GM12878 (cell line): ENCODE measurements at regions not wholly inside any gene's neighbourhood (a gene's known extent, or its start where the extent isn't known, plus 50 kb on each side); places are given as distances from the start of the nearest gene placed in this dataset.

Experiments
- CTCF ChIP-seq, 3 experiments: IDR thresholded peaks in 2 of 3; conservative IDR thresholded peaks in 1 of 3; 2 replicates each; pipeline ENCODE4 v1.5.1; 2011; ENCODE audit warnings: low read depth in 3 of 3, low read length in 3 of 3, mild to moderate bottlenecking in 3 of 3, control low read depth in 2 of 3, moderate library complexity in 2 of 3, inconsistent platforms in 1 of 3, mixed read lengths in 1 of 3; ENCODE audit not compliant: control insufficient read depth in 2 of 3, insufficient read depth in 1 of 3; ENCODE audit errors: extremely low read depth in 1 of 3
- EP300 ChIP-seq, 2 experiments: fragments of 150-350 bp in 1 of 2; IDR thresholded peaks; 2 replicates each; pipeline ENCODE4 v1.6.1; 2011 to 2012; ENCODE audit warnings: low read depth in 2 of 2, low read length in 2 of 2, borderline replicate concordance in 1 of 2, improper control_type of control experiment in 1 of 2, inconsistent platforms in 1 of 2; ENCODE audit not compliant: control insufficient read depth in 1 of 2
- MXI1 ChIP-seq: fragments of 150-350 bp; IDR thresholded peaks from 2 replicates; pipeline ENCODE4 v1.6.1; 2011; ENCODE audit warnings: low read depth, mild to moderate bottlenecking, inconsistent platforms, low read length, improper control_type of control experiment
- SMAD1 ChIP-seq: fragments of 450-650 bp; IDR thresholded peaks from 2 replicates; pipeline ENCODE4 v1.6.1; 2018; ENCODE audit warnings: mild to moderate bottlenecking, low read depth; ENCODE audit not compliant: partially characterized antibody
- ZNF24 ChIP-seq: fragments of 450-650 bp; IDR thresholded peaks from 2 replicates; pipeline ENCODE4 v1.6.1; 2017; ENCODE audit warnings: antibody characterized with exemption, mild to moderate bottlenecking
- ZNF274 ChIP-seq: IDR thresholded peaks from one replicate; pipeline ENCODE4 v1.8.0; 2011; ENCODE audit not compliant: insufficient read length, insufficient read depth

GRCh38 chr6:167730441-167730840 lies 96.3 kb upstream of the AFDN start:
- no peak for TF ChIP-seq ZNF24
- TF ChIP-seq CTCF (IDR thresholded peaks at IDR 0.05 in 2 of 3, conservative IDR thresholded peaks at IDR 0.05 in 1 of 3; ENCODE audit: control insufficient read depth in 2 of 3, extremely low read depth in 1 of 3, insufficient read depth in 1 of 3, low read depth in 3 of 3, low read length in 3 of 3), result no peak
- TF ChIP-seq ZNF274, result no peak
- TF ChIP-seq MXI1, result no peak
- no peak for TF ChIP-seq SMAD1
- TF ChIP-seq EP300 (IDR thresholded peaks at IDR 0.05; ENCODE audit: borderline replicate concordance in 1 of 2, control insufficient read depth in 1 of 2, low read depth in 2 of 2, low read length in 2 of 2), result no peak
